ENCODE measurements at regions not wholly inside any gene's neighbourhood (a gene's known extent, or its start where the extent isn't known, plus 50 kb on each side); places are given as distances from the start of the nearest gene placed in this dataset.
"Not testable (repeated sequence)": the region's sequence is repeated elsewhere in the genome, so short reads cannot be mapped to it uniquely, and the experiment has no call there.

GRCh38 chr3:16013568-16013967 is 160.9 kb upstream of the GALNT15 start:
- H3K4me3 ChIP-seq (replicated peaks in 1 of 3; ENCODE audit: insufficient read depth in 1 of 3, low read depth in 1 of 3, low read length in 3 of 3), result no peak overlapping the region
- no peak overlapping the region for H3K9ac ChIP-seq (replicated peaks; ENCODE audit: extremely low read depth, insufficient read depth, low read length)
- dilution Hi-C loops (cut with MboI; ENCODE audit: extremely low pct_ligation_motif_present, low sequenced_read_pairs), result no loop called here
- H3K4me1 ChIP-seq (ENCODE audit: control insufficient read depth, extremely low read depth, insufficient read depth, low read length), result peaks cover 8% of the 10 kb centered on the region
- H4K20me1 ChIP-seq (replicated peaks; ENCODE audit: control insufficient read depth, extremely low read depth, insufficient read depth, low read length), result no peaks in the 10 kb centered on the region
- H3K27ac ChIP-seq (ENCODE audit: insufficient read depth, low read depth, low read length), result no peak overlapping the region
- no peaks in the 10 kb centered on the region for H3K36me3 ChIP-seq (ENCODE audit: control insufficient read depth in 2 of 2, extremely low read depth in 1 of 2, insufficient read depth in 2 of 2, low read length in 2 of 2)
- H3K9me1 ChIP-seq (replicated peaks; ENCODE audit: control insufficient read depth, extremely low read depth, insufficient read depth, low read length), result no peaks in the 10 kb centered on the region
- DNase-seq (ENCODE audit: low read depth, low spot score) (peak; percentile 83), FAIRE-seq (peak; percentile 85)
- POLR2A ChIA-PET, result no interaction called here
- H3K27me3 ChIP-seq (ENCODE audit: control insufficient read depth in 2 of 2, insufficient read depth in 2 of 2, low read length in 2 of 2), result no peaks in the 10 kb centered on the region
- H3K9me3 ChIP-seq (replicated peaks; ENCODE audit: control insufficient read depth, insufficient read depth, low read length), result no peaks in the 10 kb centered on the region
- peak overlapping the region; percentile 34 for H3K4me2 ChIP-seq (ENCODE audit: insufficient read depth, low read length)
- CTCF ChIA-PET, result no interaction called here
- no TSS peak for BruUV-seq (replicated peaks)
- TF ChIP-seq JUN (IDR thresholded peaks at IDR 0.05; ENCODE audit: borderline replicate concordance, insufficient read depth, insufficient read length, low read depth) (peak; percentile 70), CTCF (IDR thresholded peaks at IDR 0.05; ENCODE audit: extremely low read depth in 1 of 2, insufficient read depth in 1 of 2, low read depth in 1 of 2, low read length in 2 of 2) (no peak), FOS (IDR thresholded peaks at IDR 0.05; ENCODE audit: borderline replicate concordance, insufficient read depth, low read length) (peak; percentile 78)
- intact Hi-C loops (cut with micrococcal nuclease), result no loop called here
- no peak overlapping the region for H2AFZ ChIP-seq (ENCODE audit: low read depth, low read length)
- H3K79me2 ChIP-seq (ENCODE audit: control insufficient read depth, insufficient read depth, low read length), result no peaks in the 10 kb centered on the region

DNA sequence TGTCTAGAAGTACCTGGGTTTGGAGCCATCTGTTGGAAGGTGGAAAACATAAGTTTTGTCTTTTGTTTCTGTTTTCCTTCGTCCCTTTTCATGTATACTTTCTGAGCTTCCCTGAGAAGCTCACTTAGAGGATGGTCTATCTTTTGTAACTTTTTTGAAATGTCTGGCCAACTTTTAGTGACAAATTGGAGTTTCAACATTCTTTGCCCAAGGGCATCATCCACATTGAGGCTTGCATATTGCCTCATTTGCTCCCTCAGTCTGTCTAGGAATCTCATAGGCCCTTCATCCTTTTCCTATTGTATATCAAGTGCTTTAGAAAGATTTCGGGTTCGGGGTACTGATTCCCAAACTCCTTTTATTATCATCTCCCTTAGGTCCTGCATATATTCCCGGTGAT is 152.7 kb upstream of the GALNT15 start:
- H2AFZ ChIP-seq (ENCODE audit: low read depth, low read length); H3K9me1 ChIP-seq (replicated peaks; ENCODE audit: control insufficient read depth, extremely low read depth, insufficient read depth, low read length); intact Hi-C loops (cut with micrococcal nuclease); H3K27ac ChIP-seq (ENCODE audit: insufficient read depth, low read depth, low read length); H3K27me3 ChIP-seq (ENCODE audit: control insufficient read depth in 2 of 2, insufficient read depth in 2 of 2, low read length in 2 of 2); H3K4me1 ChIP-seq (ENCODE audit: control insufficient read depth, extremely low read depth, insufficient read depth, low read length); H3K36me3 ChIP-seq (ENCODE audit: control insufficient read depth in 2 of 2, extremely low read depth in 1 of 2, insufficient read depth in 2 of 2, low read length in 2 of 2); H3K9ac ChIP-seq (replicated peaks; ENCODE audit: extremely low read depth, insufficient read depth, low read length); DNase-seq (ENCODE audit: low read depth, low spot score); H3K4me3 ChIP-seq (replicated peaks in 1 of 3; ENCODE audit: insufficient read depth in 1 of 3, low read depth in 1 of 3, low read length in 3 of 3); dilution Hi-C loops (cut with MboI; ENCODE audit: extremely low pct_ligation_motif_present, low sequenced_read_pairs); H3K9me3 ChIP-seq (replicated peaks; ENCODE audit: control insufficient read depth, insufficient read depth, low read length); POLR2A ChIA-PET; FAIRE-seq; BruUV-seq (replicated peaks); H3K4me2 ChIP-seq (ENCODE audit: insufficient read depth, low read length); H4K20me1 ChIP-seq (replicated peaks; ENCODE audit: control insufficient read depth, extremely low read depth, insufficient read depth, low read length); H3K79me2 ChIP-seq (ENCODE audit: control insufficient read depth, insufficient read depth, low read length): not testable (repeated sequence)
- CTCF ChIA-PET, result interaction anchor here (1.0 kb wide), 1 partner anchor 205 kb away, joined by 4 read pairs; no protein-coding TSS in a partner anchor

GRCh38 chr3:16023881-16024280 is 150.6 kb upstream of the GALNT15 start:
- H3K4me1 ChIP-seq (ENCODE audit: control insufficient read depth, extremely low read depth, insufficient read depth, low read length); H2AFZ ChIP-seq (ENCODE audit: low read depth, low read length); H3K4me3 ChIP-seq (replicated peaks in 1 of 3; ENCODE audit: insufficient read depth in 1 of 3, low read depth in 1 of 3, low read length in 3 of 3); H3K27me3 ChIP-seq (ENCODE audit: control insufficient read depth in 2 of 2, insufficient read depth in 2 of 2, low read length in 2 of 2); H3K27ac ChIP-seq (ENCODE audit: insufficient read depth, low read depth, low read length); BruUV-seq (replicated peaks); H3K9me3 ChIP-seq (replicated peaks; ENCODE audit: control insufficient read depth, insufficient read depth, low read length); H3K79me2 ChIP-seq (ENCODE audit: control insufficient read depth, insufficient read depth, low read length); DNase-seq (ENCODE audit: low read depth, low spot score); dilution Hi-C loops (cut with MboI; ENCODE audit: extremely low pct_ligation_motif_present, low sequenced_read_pairs); H4K20me1 ChIP-seq (replicated peaks; ENCODE audit: control insufficient read depth, extremely low read depth, insufficient read depth, low read length); H3K9ac ChIP-seq (replicated peaks; ENCODE audit: extremely low read depth, insufficient read depth, low read length); H3K36me3 ChIP-seq (ENCODE audit: control insufficient read depth in 2 of 2, extremely low read depth in 1 of 2, insufficient read depth in 2 of 2, low read length in 2 of 2); FAIRE-seq; H3K9me1 ChIP-seq (replicated peaks; ENCODE audit: control insufficient read depth, extremely low read depth, insufficient read depth, low read length); intact Hi-C loops (cut with micrococcal nuclease); H3K4me2 ChIP-seq (ENCODE audit: insufficient read depth, low read length): not testable (repeated sequence)
- ChIA-PET POLR2A (interaction anchor here (0.6 kb wide), 1 partner anchor 229 kb away, joined by 3 read pairs; no protein-coding TSS in a partner anchor), CTCF (interaction anchor here (1.2 kb wide), 1 partner anchor 35 kb away, joined by 3 read pairs; no protein-coding TSS in a partner anchor)

All from endothelial cell of umbilical vein (primary cell).